NCI-H2081 (cell line): ENCODE measurements at regions not wholly inside any gene's neighbourhood (a gene's known extent, or its start where the extent isn't known, plus 50 kb on each side); places are given as distances from the start of the nearest gene placed in this dataset.

ENCODE experiments used
- DNase-seq, 2 experiments: peaks; one replicate each; lab custom pipeline; 2025; lab: John Stamatoyannopoulos, UW

DNA sequence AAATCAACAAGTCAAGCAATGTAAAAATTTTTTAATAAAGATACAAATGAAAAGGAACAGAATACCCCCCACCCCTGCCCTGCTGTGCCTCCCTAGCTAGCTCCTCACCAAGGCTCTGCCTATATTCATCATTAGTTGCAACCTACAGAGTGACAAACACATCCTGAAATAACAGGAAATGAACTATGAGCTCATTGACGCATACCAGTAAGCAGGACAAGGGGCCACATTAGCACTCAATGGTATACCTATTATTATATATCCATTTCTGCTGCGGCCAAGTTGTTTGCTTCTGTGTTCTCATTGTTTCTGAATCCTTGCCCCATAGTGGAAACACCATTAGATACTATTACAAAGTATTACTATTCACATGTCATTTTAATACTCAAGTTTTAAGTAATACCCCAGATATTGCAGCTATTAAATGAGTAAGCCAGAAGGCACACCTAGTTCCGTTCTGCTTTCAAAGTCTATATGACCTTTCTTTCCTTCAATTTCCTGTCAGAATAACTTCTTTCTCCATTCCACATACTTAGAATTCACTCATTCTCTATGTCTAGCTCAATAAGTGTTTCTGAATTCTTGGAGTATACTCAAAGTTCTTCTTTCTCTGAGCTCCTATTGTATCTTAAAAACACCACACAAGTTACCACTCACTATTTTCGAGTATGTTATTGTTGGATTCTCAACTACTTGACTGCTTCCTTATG is 1214.9 kb downstream of the PLA2G4A start:
- DNase-seq: peak in 1 of 2 experiments; percentile 4

DNA sequence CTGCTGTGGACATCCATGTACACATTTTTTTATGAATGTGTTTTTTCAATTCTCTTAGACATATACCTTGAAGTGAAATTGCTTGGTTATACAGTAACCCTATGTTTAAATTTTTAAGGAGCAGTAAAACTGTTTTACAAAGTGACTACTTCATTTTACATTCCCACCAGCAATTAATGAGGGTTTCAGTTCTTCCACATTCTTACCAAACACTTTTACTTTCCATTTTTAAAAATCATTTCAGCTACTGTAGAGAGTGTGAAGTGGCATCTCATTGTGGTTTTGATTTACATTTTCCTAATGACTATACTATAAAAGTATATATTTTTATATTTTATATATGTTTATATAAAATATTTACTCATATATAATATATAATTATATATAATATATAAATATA is 1221.5 kb downstream of the PLA2G4A start:
- DNase-seq: no peak

DNA sequence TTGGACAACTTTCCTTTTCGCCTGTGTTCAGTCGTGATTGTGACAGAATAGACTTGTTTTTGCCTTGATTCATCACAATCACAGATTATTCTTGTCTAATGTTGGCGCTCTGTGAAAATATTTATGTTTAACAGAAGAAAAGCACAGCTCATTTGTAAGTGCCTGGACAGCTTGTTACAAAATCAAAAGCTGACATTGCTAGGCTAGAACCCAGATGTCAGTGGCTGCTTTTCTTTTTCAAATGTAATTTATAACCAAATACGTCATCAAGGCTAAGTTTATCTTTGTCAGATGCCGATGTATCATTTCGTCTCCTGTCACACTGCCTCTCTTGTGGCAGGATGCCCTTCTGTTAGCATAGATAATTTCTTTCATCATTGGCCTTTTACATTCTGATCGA is 1227.3 kb downstream of the PLA2G4A start:
- DNase-seq: no peak

DNA sequence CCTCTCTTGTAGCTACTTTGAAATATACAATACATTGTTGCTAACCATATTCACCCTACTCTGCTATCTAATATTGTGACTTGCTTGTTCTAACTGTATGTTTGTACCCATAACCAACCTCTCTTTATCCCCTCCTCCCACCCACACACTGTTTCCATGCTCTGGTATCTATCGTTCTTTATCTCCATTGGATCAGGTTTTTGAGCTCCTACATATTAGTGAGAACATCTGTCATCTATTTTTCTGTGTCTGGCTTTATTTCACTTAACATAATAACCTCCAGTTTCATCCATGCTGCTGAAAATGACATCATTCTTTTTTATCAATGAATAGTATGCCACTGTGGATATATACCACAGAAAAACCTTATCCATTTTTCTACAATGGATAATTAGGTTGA is 1230.1 kb downstream of the PLA2G4A start:
- DNase-seq: no peak

DNA sequence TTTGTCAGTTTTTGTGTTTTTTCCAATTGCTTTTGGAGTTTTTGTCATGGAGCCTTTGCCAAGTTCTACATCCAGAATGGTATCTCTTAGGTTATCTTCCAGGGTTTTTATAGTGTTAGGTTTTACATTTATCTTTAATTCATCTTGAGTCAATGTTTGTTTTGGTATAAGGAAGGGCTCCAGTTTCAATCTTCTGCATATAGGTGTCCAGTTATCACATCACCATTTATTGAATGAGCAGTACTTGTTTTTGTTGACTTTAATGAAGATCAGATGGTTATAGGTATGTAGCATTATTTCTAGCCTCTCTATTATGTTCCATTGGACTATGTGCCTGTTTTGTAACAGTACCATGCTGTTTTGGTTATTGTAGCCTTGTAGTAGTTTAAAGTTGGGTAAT is 1233.1 kb downstream of the PLA2G4A start:
- DNase-seq: no peak

DNA sequence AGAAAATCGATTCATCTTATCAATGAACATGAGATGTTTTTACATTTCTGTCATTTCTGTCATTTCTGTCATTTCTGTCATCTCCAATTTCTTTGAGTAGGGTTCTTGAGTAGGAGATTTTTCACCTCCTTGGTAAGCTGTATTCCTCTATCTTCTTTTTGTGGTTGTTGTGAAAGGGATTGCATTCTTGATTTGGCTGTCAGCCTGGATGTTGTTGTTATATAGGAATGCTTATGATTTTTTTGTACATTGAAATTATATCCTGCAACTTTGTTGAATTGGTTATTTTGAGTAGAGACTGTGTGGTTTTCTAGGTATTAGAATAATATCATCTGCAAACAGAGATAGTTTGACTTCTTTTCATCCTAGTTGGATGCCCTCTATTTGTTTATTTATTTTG is 1233.7 kb downstream of the PLA2G4A start:
- no peak for DNase-seq

DNA sequence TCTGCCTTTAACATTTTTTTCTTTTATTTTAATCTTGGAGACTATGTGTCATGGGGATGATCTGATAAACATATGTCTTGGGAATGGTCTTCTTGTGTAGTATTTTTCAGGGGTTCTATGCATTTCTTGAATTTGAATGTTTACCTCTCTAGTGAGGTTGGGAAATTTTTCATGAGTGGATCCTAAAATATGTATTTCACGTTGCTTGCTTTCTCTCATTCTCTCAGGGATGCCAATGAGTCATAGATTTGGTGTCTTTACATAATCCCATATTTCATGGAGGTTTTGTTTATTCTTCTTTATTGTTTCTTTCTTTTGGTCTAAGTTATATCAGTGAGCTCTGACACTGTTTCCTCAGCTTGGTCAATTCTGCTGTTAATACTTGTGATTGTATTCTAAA is 1237.2 kb downstream of the PLA2G4A start:
- no peak for DNase-seq

DNA sequence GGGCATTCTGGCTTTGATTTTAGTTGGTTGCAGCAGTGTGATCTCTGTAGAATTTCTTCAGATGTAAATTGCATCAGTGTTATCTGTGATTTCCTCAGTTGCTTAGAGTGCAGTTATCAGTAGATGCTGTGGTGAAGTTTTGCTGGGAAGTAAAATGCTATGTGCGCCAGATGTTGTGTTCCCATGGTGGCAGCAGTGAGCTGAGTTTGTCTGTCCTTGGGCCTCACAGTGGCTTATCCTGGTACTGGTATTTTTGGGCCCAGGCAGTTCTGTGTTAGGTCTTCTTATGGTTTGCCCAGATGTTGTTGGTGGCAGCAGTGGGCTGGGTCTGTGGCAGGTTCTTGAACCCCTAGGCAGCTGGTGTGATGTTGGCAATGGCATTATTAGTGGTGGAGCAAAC is 1242.1 kb downstream of the PLA2G4A start:
- DNase-seq: no peak

DNA sequence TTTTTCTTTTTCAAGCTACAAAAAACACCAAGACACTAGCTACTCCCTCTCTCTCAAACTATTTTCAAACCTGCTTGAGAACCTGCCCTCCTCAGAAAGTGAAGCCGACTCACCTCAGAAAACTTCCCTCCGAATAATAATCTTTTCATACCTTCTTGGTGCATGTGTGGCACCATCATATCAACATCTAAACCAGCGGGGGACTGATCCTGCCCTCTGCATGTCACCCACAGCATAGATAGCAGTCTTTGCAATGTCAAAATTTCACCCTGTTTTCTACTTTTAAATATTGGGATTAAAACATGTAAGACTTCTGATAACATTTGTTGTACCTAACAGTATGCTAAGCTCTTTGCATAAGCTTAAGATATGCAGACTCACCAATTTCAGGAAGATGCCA is 1260.3 kb downstream of the PLA2G4A start:
- no peak for DNase-seq

DNA sequence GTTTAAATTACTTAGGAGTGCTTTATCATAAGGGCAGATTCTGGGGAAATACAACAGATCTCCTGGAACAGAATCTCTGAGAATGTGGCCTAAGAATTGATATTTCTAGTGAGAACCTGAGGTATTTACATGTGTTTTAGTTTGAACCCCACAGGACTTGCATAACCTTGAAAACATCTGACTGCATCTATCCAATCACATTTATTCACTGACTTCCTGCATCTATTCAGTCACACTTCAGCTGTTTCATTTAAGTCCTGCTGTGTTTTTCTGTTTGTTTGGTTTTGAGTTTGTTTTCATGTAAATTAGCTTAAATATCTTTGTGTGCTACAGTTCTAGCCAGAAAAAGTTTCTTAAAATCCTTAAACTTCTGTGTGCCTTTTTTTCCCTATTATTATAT is 1260.7 kb downstream of the PLA2G4A start:
- DNase-seq: peak in 1 of 2 experiments; percentile 6

DNA sequence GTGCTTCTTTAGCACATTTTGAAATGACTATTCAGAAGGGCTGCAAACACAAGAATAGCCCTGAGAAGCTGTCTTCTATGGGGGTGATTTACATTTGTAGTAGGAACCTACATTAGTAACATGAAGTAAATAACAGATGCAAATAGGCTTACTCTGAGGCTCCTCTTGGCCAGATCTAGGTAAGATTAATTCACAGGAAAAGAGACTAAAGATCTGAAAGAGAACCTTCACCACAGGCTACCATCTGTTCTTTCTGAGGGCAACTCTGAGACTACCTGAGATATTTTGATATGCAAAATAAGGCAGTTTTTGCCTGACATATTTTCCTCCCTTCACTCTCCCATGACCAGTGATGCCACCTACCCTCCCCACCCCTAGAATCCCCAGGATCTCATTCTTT is 1267.8 kb downstream of the PLA2G4A start:
- no peak for DNase-seq

DNA sequence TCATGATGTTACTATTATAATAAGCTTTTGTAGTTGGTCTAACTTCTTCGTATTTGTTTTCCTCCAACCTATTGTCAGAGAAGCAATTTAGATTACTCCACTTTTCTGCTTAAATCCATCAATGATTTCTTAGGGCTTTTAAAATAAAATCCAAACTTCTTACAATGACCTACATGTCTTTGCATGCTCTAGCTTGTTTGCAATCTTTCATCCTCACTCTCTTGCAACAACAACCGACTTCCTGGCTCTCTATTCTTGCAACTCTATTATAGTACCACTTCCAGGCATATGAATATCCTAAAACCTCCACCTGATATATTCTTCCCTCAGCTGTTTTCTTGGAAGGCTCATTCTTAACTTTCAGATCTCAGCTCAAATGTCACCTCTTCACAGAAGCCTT is 1288.7 kb downstream of the PLA2G4A start:
- no peak for DNase-seq

DNA sequence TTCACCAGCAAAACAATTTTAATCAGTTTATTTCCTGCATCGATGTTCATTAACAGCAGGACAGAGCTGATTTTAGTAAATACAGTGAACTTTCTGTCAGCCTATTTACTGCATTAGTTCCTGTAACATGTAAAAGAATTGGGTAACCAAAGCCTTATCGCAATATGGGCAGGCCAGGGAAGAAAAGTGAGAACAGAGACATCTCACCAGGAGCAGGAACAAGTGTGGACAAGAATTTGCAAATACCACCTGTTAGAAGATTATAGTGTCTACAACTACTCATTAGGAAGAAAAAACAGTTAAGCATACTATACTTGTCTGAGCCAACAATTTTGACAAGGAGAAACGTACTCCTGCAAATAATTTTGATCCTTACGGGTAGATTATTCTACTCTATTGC is 1293.9 kb downstream of the PLA2G4A start:
- DNase-seq: peak in 1 of 2 experiments; percentile 14

DNA sequence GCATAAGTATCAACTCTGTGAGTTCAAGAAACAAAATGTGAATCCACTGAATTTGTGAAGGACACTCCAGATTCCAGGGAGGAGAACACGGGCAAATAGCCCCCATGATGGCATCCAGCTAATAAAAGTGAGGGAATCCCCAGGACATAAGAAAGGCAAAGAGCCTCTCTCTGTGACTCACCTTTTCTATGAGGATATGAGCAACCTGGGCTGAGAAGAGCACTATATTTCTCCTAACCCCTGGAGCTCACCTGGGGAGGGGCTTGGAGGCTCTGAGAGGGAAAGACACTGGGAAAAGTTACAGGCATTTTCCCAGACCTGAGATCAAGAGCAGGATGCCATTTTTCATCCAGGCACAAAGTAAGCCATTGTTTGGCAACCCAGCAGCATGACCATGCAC is 1298.8 kb downstream of the PLA2G4A start:
- DNase-seq: no peak

DNA sequence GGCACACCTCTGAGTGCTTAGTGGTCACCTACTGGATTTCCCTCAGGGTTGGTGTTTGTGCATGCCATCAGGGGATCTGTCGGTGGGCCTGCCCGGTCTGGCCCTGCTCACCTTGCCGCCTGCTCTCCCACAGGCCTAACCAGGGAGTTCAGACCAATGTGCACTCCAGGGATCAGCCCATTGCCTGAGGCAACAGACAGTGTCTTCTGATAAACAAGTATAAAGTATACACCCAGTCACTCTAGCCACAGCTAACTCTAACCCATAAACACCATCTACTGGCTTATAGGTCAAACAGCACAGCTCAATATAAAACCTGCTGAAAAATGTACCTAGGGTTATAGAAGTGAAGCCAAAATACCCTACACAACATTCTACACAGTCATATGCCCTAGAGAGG is 1300.0 kb downstream of the PLA2G4A start:
- peak; percentile 18 to 57 for DNase-seq

DNA sequence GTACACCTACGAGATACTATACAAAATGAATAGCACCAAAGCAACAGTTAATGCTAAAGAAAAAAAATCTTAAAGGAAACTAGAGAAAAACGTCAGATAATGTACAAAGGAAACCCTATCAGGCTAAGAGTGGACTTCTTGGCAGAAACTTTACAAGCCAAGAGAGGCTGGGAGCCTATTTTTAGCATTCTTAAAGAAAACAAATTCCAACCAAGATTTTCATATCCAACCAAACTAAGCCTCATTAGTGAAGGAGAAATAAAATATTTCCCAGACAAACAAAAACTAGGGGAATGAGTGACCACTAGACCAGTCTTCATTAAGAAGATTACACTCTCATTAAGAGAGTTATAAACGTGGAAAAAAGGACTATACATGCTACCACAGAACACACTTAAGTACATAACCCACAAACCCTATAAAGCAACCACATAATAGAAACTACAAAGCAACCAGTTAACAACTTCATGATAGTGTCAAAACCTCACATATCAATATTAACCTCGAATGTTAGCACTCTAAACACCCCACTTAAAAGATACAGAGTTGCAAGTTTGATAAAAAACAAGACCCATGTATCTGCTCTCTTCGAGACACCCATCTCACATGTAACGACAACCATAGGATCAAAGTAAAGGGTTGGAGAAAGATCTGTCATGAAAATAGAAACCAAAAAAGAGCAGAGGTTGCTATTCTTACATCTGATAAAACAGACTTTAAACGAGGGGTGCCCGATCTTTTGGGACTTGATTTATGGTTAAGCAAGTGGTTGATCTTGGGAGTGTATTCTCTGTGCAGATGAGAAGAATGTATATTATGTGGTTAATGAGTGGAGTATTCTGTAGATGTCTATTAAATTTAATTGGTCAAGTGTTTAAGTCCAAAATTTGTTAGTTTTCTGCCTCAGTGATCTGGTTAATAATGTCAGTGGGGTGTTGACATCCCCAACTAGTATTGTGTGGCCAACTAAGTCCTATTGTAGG is 1301.4 kb downstream of the PLA2G4A start:
- DNase-seq: no peak

DNA sequence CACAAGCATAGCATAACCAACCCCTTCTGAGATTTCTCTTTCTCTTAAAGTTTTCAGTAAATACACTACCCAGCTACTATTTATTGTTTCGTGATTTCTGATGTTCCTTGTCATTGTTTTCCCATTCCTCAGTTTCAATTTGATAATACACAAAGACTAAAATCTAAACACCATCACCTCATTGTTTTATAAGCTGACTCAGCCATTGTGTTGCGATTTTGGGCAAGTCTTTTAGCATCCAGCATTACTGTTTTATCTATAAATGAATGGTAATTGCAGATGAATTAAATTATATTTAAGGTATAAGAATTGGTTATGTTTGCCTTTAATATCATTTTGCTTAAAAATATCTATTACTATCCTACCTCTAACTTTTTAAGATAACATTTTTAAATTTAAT is 1308.5 kb downstream of the PLA2G4A start:
- DNase-seq: no peak

DNA sequence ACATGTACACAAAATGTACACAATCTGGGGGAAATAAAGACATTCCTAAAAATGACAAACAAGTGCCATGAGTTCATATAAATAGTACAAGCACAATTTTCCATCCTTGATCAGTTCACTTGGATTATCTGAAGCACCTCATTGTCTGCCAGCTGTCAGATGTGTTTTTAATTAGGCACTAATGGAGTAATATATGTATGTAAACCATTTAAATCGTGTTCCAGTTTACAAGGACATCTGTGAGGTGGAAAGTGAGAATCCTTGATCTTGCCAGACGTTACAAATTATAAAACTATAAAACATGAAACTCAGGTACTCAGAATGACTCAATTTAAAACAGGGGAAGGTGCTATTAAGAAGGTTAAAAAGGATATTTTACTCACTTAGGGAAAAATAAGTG is 1312.2 kb downstream of the PLA2G4A start:
- DNase-seq: peak in 1 of 2 experiments; percentile 51

DNA sequence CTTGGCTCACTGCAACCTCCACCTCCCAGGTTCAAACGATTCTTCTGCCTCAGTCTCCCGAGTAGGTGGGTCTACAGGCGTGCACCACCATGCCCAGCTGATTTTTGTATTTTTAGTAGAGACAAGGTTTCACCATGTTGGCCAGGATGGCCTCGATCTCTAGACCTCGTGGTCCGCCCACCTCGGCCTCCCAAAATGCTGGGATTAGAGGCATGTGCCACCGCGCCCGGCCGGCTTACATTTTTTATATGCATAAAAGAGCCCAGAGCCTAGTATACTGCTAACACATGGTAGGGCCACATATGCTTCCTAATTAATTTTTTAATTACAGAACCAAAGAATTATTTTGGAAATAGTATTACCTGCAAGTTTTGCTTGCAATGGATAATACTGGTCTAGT is 1325.4 kb downstream of the PLA2G4A start:
- no peak for DNase-seq

DNA sequence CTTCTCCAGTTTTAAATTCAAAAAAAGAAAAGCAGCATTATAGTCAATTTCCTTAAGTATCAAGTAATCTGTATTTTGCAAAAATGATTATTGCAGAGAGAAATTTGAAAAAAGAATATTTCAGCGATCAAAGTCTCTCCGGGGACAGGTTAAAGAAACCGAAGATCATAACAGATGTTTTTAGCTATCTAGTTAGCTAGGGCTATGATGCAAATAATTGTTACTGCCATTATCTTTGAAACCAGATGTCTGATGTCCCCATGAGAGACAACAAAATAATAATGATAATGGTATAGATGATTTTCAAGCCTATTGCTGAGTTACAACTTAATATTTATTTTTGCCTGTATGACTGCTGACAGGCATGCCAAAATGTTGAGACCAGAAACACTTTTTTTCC is 1326.0 kb downstream of the PLA2G4A start:
- DNase-seq: no peak

DNA sequence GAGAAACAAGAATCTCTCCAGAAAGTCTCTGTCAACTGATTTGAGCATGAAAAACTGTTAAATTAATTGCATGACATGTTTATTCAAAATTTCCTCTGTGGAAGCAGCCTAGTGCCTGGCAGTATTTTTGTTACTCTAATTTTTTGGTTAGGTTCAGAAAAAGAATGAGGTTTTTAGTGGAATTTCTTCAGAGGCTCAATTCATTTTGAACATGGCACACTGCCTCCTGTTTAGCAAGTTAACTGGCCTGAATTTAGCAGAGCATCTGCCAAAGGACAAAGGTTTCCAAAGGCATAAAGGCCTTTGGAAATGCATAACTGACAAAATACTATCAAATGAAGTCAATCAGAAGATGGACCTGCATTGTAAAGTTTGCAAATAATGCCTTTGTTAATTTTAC is 1326.5 kb downstream of the PLA2G4A start:
- DNase-seq: no peak

DNA sequence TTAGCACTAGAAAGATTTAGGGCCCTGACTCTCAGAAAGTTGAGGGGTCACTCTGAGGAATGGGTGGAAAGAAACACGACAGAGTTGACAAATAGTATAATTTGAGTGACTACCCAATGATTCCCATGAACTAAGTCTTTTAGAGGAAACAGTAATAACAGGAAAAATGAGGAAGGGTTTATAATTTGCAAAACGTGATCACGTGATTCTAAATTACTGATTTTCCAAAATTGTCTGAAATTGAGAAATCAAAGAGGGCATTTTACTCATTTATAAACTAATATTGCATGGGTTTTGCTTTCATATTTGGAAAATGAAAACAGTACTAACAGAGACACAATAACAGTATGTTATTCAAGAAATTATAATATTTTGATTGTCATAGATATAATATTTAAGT is 1335.7 kb downstream of the PLA2G4A start:
- DNase-seq: no peak

DNA sequence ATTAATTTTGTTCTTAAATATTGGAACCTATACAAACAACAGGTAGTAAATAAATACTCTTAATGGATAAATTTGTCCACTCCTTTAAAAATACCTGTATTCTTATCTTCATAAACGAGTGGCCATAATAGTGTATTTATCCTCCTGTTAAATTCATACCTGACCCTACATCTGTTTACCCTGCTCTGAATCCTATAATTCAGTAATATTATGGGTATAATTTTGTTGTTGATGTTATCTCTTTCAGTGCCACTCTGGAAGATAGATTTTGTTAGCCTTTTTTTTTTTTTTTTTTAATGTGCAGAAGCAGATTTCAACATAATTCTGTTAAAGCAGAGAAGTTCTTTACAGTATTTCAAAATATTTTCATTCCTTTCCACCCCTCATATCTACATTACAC is 1337.9 kb downstream of the PLA2G4A start:
- no peak for DNase-seq
